Upper lobe of right lung (tissue), 1 donor: ENCODE measurements at regions not wholly inside any gene's neighbourhood (a gene's known extent, or its start where the extent isn't known, plus 50 kb on each side); places are given as distances from the start of the nearest gene placed in this dataset.

Experiments used
- ATAC-seq: fragments of 200-7000 bp; cut with Tn5 transposase; one replicate; pipeline ENCODE4 v1.9.1; 2020; ENCODE audit warnings: mild to moderate bottlenecking, moderate library complexity
- DNase-seq: peaks from one replicate; pipeline ENCODE4 v3.0.0-alpha.2; 2020
- H3K27ac ChIP-seq: fragments of 200-600 bp; one replicate; pipeline ENCODE4 v1.8.0; 2022
- H3K27me3 ChIP-seq: fragments of 200-600 bp; one replicate; pipeline ENCODE4 v1.8.0; 2022; ENCODE audit warnings: mild to moderate bottlenecking
- H3K36me3 ChIP-seq: fragments of 200-600 bp; one replicate; pipeline ENCODE4 v1.8.0; 2022
- H3K4me1 ChIP-seq: fragments of 200-600 bp; one replicate; pipeline ENCODE4 v1.8.0; 2022
- H3K4me3 ChIP-seq: fragments of 200-600 bp; one replicate; pipeline ENCODE4 v1.8.0; 2022; ENCODE audit warnings: mild to moderate bottlenecking
- H3K9me3 ChIP-seq: fragments of 200-600 bp; one replicate; pipeline ENCODE4 v1.8.0; 2022
- CTCF ChIP-seq: fragments of 200-600 bp; IDR thresholded peaks from one replicate; pipeline ENCODE4 v1.8.0; 2022; ENCODE audit warnings: antibody characterized with exemption
- intact Hi-C: fragments of 100-400 bp; cut with DNase I; formaldehyde crosslinking; loops from one replicate; pipeline ENCODE4 v1.11.0; 2022
- donor health status: DM: no; HTN: yes; CAD: no; lungs with severe emphysema.

- TF ChIP-seq CTCF = no peak
- DNase-seq = no peak
- no peaks in the 10 kb centered on the region for H3K36me3 ChIP-seq
- H3K4me3 ChIP-seq = no peak overlapping the region
- no peaks in the 10 kb centered on the region for H3K9me3 ChIP-seq
- intact Hi-C loops = no loop called here
- no peaks in the 10 kb centered on the region for H3K27me3 ChIP-seq
- H3K4me1 ChIP-seq = no peaks in the 10 kb centered on the region
- H3K27ac ChIP-seq = no peak overlapping the region
- ATAC-seq = no peak
Measured at GRCh38 chr14:65872536-65872935, 460.0 kb downstream of the FUT8 start.

- no peaks in the 10 kb centered on the region for H3K27me3 ChIP-seq
- H3K4me1 ChIP-seq = no peaks in the 10 kb centered on the region
- no peak for TF ChIP-seq CTCF
- H3K9me3 ChIP-seq = no peaks in the 10 kb centered on the region
- ATAC-seq (no peak), DNase-seq (no peak)
- intact Hi-C loops = no loop called here
- no peaks in the 10 kb centered on the region for H3K36me3 ChIP-seq
- no peak overlapping the region for H3K4me3 ChIP-seq
- H3K27ac ChIP-seq = no peak overlapping the region
Measured at GRCh38 chr14:65877166-65877565, 464.6 kb downstream of the FUT8 start.

- no peak for DNase-seq
- no peaks in the 10 kb centered on the region for H3K36me3 ChIP-seq
- no peaks in the 10 kb centered on the region for H3K4me1 ChIP-seq
- H3K4me3 ChIP-seq = no peak overlapping the region
- no peak for ATAC-seq
- H3K27me3 ChIP-seq = no peaks in the 10 kb centered on the region
- intact Hi-C loops = no loop called here
- no peaks in the 10 kb centered on the region for H3K9me3 ChIP-seq
- no peak for TF ChIP-seq CTCF
- H3K27ac ChIP-seq = no peak overlapping the region
Measured at GRCh38 chr14:65877624-65878023, 465.1 kb downstream of the FUT8 start.

GRCh38 chr14:65878586-65878985, 466.1 kb downstream of the FUT8 start:
- intact Hi-C loops = no loop called here

GRCh38 chr14:65879248-65880009, 466.9 kb downstream of the FUT8 start:
- intact Hi-C loops = no loop called here
- TF ChIP-seq CTCF = no peak
- DNase-seq (no peak), ATAC-seq (peak; percentile 47)
- Histone ChIP-seq H3K9me3 (no peaks in the 10 kb centered on the region), H3K36me3 (no peaks in the 10 kb centered on the region), H3K4me3 (no peak overlapping the region), H3K27me3 (no peaks in the 10 kb centered on the region), H3K4me1 (no peaks in the 10 kb centered on the region), H3K27ac (no peak overlapping the region)

More at GRCh38 chr14:65878586-65878985, 466.1 kb downstream of the FUT8 start:
- DNase-seq = no peak
- Histone ChIP-seq H3K27me3 (no peaks in the 10 kb centered on the region), H3K27ac (no peak overlapping the region), H3K4me3 (no peak overlapping the region), H3K9me3 (no peaks in the 10 kb centered on the region), H3K36me3 (no peaks in the 10 kb centered on the region), H3K4me1 (no peaks in the 10 kb centered on the region)
- no peak for TF ChIP-seq CTCF
- ATAC-seq = no peak

GRCh38 chr14:65880507-65880906, 468.0 kb downstream of the FUT8 start:
- intact Hi-C loops = no loop called here
- no peaks in the 10 kb centered on the region for H3K27me3 ChIP-seq
- H3K36me3 ChIP-seq = no peaks in the 10 kb centered on the region
- H3K4me3 ChIP-seq = no peak overlapping the region
- no peak overlapping the region for H3K27ac ChIP-seq
- ATAC-seq = no peak
- DNase-seq = no peak
- no peaks in the 10 kb centered on the region for H3K4me1 ChIP-seq
- no peak for TF ChIP-seq CTCF
- no peaks in the 10 kb centered on the region for H3K9me3 ChIP-seq
